OCI-LY3 (cell line): ENCODE measurements at regions not wholly inside any gene's neighbourhood (a gene's known extent, or its start where the extent isn't known, plus 50 kb on each side); places are given as distances from the start of the nearest gene placed in this dataset.

Experiments used
- H2AFZ ChIP-seq: fragments of 200-600, 300-600 bp; shearing (Covaris generic); 2 replicates; pipeline ENCODE4 v1.6.0; 2014; ENCODE audit warnings: antibody characterized with exemption, low read depth, low read length
- H3K27ac ChIP-seq: fragments of 200-600, 300-600 bp; sonication (generic); 2 replicates; pipeline ENCODE4 v1.5.1; 2014; ENCODE audit warnings: mild to moderate bottlenecking, low read length, moderate library complexity, mixed read lengths
- H3K27me3 ChIP-seq: fragments of 200-600, 300-600 bp; sonication (generic); 2 replicates; pipeline ENCODE4 v1.6.1; 2014; ENCODE audit warnings: low read depth, low read length, mixed read lengths
- H3K36me3 ChIP-seq: fragments of 200-600, 300-600 bp; sonication (generic); replicated peaks from 2 replicates; pipeline ENCODE3; 2014; ENCODE audit warnings: low read depth, low read length, mixed read lengths
- H3K4me1 ChIP-seq: fragments of 300-600, 200-600 bp; sonication (generic); 2 replicates; pipeline ENCODE4 v1.6.1; 2014; ENCODE audit warnings: low read length, mixed read lengths
- H3K4me2 ChIP-seq: fragments of 200-600, 300-600 bp; sonication (generic); 2 replicates; pipeline ENCODE4 v1.6.1; 2014; ENCODE audit warnings: low read length, mixed read lengths
- H3K4me3 ChIP-seq: fragments of 300-600, 200-600 bp; sonication (generic); 2 replicates; pipeline ENCODE4 v1.5.1; 2014; ENCODE audit warnings: antibody characterized with exemption, mild to moderate bottlenecking, low read length, moderate library complexity
- H3K79me2 ChIP-seq: fragments of 300-600, 200-600 bp; shearing (Covaris generic); 2 replicates; pipeline ENCODE4 v1.6.1; 2014; ENCODE audit warnings: mild to moderate bottlenecking, low read length, mixed read lengths
- H3K9ac ChIP-seq: fragments of 300-600, 200-600 bp; shearing (Covaris generic); 2 replicates; pipeline ENCODE4 v1.6.0; 2014; ENCODE audit warnings: mild to moderate bottlenecking, low read length, moderate library complexity
- H3K9me3 ChIP-seq: fragments of 200-600, 300-600 bp; shearing (Covaris generic); 2 replicates; pipeline ENCODE4 v1.6.1; 2014; ENCODE audit warnings: low read length, mixed read lengths; ENCODE audit not compliant: insufficient read depth
- H4K20me1 ChIP-seq: fragments of 200-600, 300-600 bp; sonication (generic); 2 replicates; pipeline ENCODE4 v1.6.1; 2016; ENCODE audit warnings: low read length, mixed read lengths; ENCODE audit not compliant: insufficient read depth
- CTCF ChIP-seq: fragments of 200-600, 300-600 bp; sonication (generic); IDR thresholded peaks from 2 replicates; pipeline ENCODE4 v1.5.1; 2014; ENCODE audit warnings: antibody characterized with exemption, low read length, low read depth
- EZH2phosphoT487 ChIP-seq: fragments of 200-600 bp; shearing (Covaris generic); IDR thresholded peaks from 2 replicates; pipeline ENCODE4 v1.6.1; 2018; ENCODE audit warnings: antibody characterized with exemption, mixed run types, low read depth

GRCh38 chr6:144434308-144434990 is 149.3 kb downstream of the UTRN start:
- TF ChIP-seq CTCF: no peak
- no peak for TF ChIP-seq EZH2phosphoT487
- no peak overlapping the region for H3K4me3 ChIP-seq
- no peak overlapping the region for H3K4me2 ChIP-seq
- no peak overlapping the region for H3K27ac ChIP-seq
- no peaks in the 10 kb centered on the region for H3K9me3 ChIP-seq
- no peak overlapping the region for H3K9ac ChIP-seq
- no peaks in the 10 kb centered on the region for H4K20me1 ChIP-seq
- no peaks in the 10 kb centered on the region for H3K36me3 ChIP-seq
- no peaks in the 10 kb centered on the region for H3K4me1 ChIP-seq
- H3K27me3 ChIP-seq: no peaks in the 10 kb centered on the region
- H3K79me2 ChIP-seq: no peaks in the 10 kb centered on the region
- no peak overlapping the region for H2AFZ ChIP-seq

- no peak overlapping the region for H2AFZ ChIP-seq
- H4K20me1 ChIP-seq: no peaks in the 10 kb centered on the region
- H3K79me2 ChIP-seq: no peaks in the 10 kb centered on the region
- no peaks in the 10 kb centered on the region for H3K27me3 ChIP-seq
- no peaks in the 10 kb centered on the region for H3K9me3 ChIP-seq
- H3K4me3 ChIP-seq: no peak overlapping the region
- no peak overlapping the region for H3K27ac ChIP-seq
- TF ChIP-seq EZH2phosphoT487 (no peak), CTCF (no peak)
- H3K4me2 ChIP-seq: no peak overlapping the region
- no peak overlapping the region for H3K9ac ChIP-seq
- H3K36me3 ChIP-seq: no peaks in the 10 kb centered on the region
- no peaks in the 10 kb centered on the region for H3K4me1 ChIP-seq
Measured at GRCh38 chr6:144435602-144436426, 150.7 kb downstream of the UTRN start.

- H3K27ac ChIP-seq: no peak overlapping the region
- H3K4me2 ChIP-seq: no peak overlapping the region
- no peak for TF ChIP-seq CTCF
- no peak for TF ChIP-seq EZH2phosphoT487
- no peak overlapping the region for H3K4me3 ChIP-seq
- no peaks in the 10 kb centered on the region for H3K9me3 ChIP-seq
- no peak overlapping the region for H2AFZ ChIP-seq
- H3K79me2 ChIP-seq: no peaks in the 10 kb centered on the region
- H3K4me1 ChIP-seq: no peaks in the 10 kb centered on the region
- H4K20me1 ChIP-seq: no peaks in the 10 kb centered on the region
- H3K36me3 ChIP-seq: no peaks in the 10 kb centered on the region
- H3K27me3 ChIP-seq: no peaks in the 10 kb centered on the region
- H3K9ac ChIP-seq: no peak overlapping the region
Measured at GRCh38 chr6:144437105-144437504, 152.0 kb downstream of the UTRN start.

GRCh38 chr6:144438103-144438502 is 153.0 kb downstream of the UTRN start:
- Histone ChIP-seq H3K4me3 (no peak overlapping the region), H3K4me2 (no peak overlapping the region), H3K4me1 (no peaks in the 10 kb centered on the region), H3K36me3 (no peaks in the 10 kb centered on the region), H3K9ac (no peak overlapping the region), H3K79me2 (no peaks in the 10 kb centered on the region), H3K9me3 (no peaks in the 10 kb centered on the region), H3K27ac (no peak overlapping the region), H2AFZ (no peak overlapping the region), H4K20me1 (no peaks in the 10 kb centered on the region), H3K27me3 (no peaks in the 10 kb centered on the region)
- no peak for TF ChIP-seq EZH2phosphoT487
- TF ChIP-seq CTCF: no peak
